NT2/D1 (cell line): ENCODE measurements at regions not wholly inside any gene's neighbourhood (a gene's known extent, or its start where the extent isn't known, plus 50 kb on each side); places are given as distances from the start of the nearest gene placed in this dataset.

Experiments
- YY1 ChIP-seq: IDR thresholded peaks from 2 replicates; pipeline ENCODE4 v1.6.1; 2011; ENCODE audit not compliant: insufficient read length, insufficient read depth
- ZNF274 ChIP-seq: IDR thresholded peaks from 2 replicates; pipeline ENCODE4 v1.6.1; 2011; ENCODE audit warnings: mild to moderate bottlenecking, low read depth, low read length

GRCh38 chr1:25030012-25030411 is 99.9 kb upstream of the RUNX3 start:
- TF ChIP-seq ZNF274: no peak
- no peak for TF ChIP-seq YY1
